HG03039 (cell line): ENCODE measurements at regions not wholly inside any gene's neighbourhood (a gene's known extent, or its start where the extent isn't known, plus 50 kb on each side); places are given as distances from the start of the nearest gene placed in this dataset.

Experiments
- ATAC-seq: cut with Tn5 transposase; IDR thresholded peaks from one replicate; pipeline ENCODE4 v1.9.1; 2021; ENCODE audit warnings: mild to moderate bottlenecking, moderate library complexity; ENCODE audit not compliant: unreplicated experiment

- no peak for ATAC-seq
Observed at GRCh38 chr13:47008318-47008717, 111.5 kb upstream of the HTR2A start.

GRCh38 chr13:47005756-47006414 is 109.0 kb upstream of the HTR2A start:
- no peak for ATAC-seq

- ATAC-seq, result no peak
Observed at GRCh38 chr13:47004540-47004939, 107.7 kb upstream of the HTR2A start.

- ATAC-seq, result no peak
Observed at GRCh38 chr13:47004027-47004426, 107.2 kb upstream of the HTR2A start.

- ATAC-seq, result no peak
Observed at GRCh38 chr13:47000165-47000564, 103.3 kb upstream of the HTR2A start.

- peak; percentile 19 for ATAC-seq
Observed at GRCh38 chr13:46996316-46997030, 99.6 kb upstream of the HTR2A start.

- ATAC-seq, result peak; percentile 94
Observed at GRCh38 chr13:46995874-46996273, 99.0 kb upstream of the HTR2A start.

- no peak for ATAC-seq
Observed at GRCh38 chr13:46994492-46994891, 97.6 kb upstream of the HTR2A start.

- no peak for ATAC-seq
Observed at GRCh38 chr13:46992383-46992952, 95.6 kb upstream of the HTR2A start.

- peak; percentile 58 for ATAC-seq
Observed at GRCh38 chr13:46983881-46984280, 87.0 kb upstream of the HTR2A start.

GRCh38 chr13:46982856-46983582 is 86.2 kb upstream of the HTR2A start:
- ATAC-seq, result peak; percentile 94

GRCh38 chr13:46975173-46975572 is 78.3 kb upstream of the HTR2A start:
- ATAC-seq, result no peak

- ATAC-seq, result no peak
Observed at GRCh38 chr13:46968450-46968849, 71.6 kb upstream of the HTR2A start.

GRCh38 chr13:46964789-46965527 is 68.1 kb upstream of the HTR2A start:
- no peak for ATAC-seq

- no peak for ATAC-seq
Observed at GRCh38 chr13:46963904-46964303, 67.1 kb upstream of the HTR2A start.

- ATAC-seq, result no peak
Observed at GRCh38 chr13:46962281-46962941, 65.6 kb upstream of the HTR2A start.

GRCh38 chr13:46961719-46962118 is 64.9 kb upstream of the HTR2A start:
- ATAC-seq, result peak; percentile 99

- no peak for ATAC-seq
Observed at GRCh38 chr13:46953941-46954340, 57.1 kb upstream of the HTR2A start.

GRCh38 chr13:46953331-46953730 is 56.5 kb upstream of the HTR2A start:
- ATAC-seq, result no peak

GRCh38 chr13:46951516-46951915 is 54.7 kb upstream of the HTR2A start:
- ATAC-seq, result no peak
